ENCODE measurements at regions not wholly inside any gene's neighbourhood (a gene's known extent, or its start where the extent isn't known, plus 50 kb on each side); places are given as distances from the start of the nearest gene placed in this dataset.

DNA sequence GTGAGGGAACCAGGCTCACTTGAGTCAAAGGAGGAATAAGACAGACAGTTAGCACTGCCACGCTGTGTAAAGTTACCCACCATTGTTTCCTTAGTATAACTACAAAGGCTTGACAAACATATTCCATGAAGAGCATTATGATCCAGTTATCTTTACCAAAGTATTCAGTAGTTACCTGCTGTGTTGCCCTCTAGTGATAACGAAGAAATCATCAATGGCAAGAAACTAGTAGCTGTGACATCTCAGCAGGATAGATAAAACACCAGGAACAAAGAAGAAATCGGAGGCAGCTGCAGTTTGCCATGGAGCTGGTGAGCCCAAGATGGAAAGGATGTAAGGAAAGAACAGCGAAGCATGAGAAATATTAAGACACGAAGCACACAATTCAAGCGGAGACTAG is 215.3 kb upstream of the FSHR start:
- ChIA-PET CTCF (no interaction called here), POLR2A (interaction anchor here (0.8 kb wide), 1 partner anchor 470 kb away, joined by 3 read pairs; no protein-coding TSS in a partner anchor)
- no peak overlapping the region for H3K4me3 Mint-ChIP-seq
- TF ChIP-seq, protein P1, sequence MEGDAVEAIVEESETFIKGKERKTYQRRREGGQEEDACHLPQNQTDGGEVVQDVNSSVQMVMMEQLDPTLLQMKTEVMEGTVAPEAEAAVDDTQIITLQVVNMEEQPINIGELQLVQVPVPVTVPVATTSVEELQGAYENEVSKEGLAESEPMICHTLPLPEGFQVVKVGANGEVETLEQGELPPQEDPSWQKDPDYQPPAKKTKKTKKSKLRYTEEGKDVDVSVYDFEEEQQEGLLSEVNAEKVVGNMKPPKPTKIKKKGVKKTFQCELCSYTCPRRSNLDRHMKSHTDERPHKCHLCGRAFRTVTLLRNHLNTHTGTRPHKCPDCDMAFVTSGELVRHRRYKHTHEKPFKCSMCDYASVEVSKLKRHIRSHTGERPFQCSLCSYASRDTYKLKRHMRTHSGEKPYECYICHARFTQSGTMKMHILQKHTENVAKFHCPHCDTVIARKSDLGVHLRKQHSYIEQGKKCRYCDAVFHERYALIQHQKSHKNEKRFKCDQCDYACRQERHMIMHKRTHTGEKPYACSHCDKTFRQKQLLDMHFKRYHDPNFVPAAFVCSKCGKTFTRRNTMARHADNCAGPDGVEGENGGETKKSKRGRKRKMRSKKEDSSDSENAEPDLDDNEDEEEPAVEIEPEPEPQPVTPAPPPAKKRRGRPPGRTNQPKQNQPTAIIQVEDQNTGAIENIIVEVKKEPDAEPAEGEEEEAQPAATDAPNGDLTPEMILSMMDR (IDR thresholded peaks at IDR 0.05): no peak
- H3K36me3 Mint-ChIP-seq (ENCODE audit: low read depth): no peaks in the 10 kb centered on the region
- intact Hi-C loops (cut with micrococcal nuclease): no loop called here
- DNase-seq (no peak), ATAC-seq (no peak)
- H3K4me1 Mint-ChIP-seq (ENCODE audit: low read depth): no peaks in the 10 kb centered on the region
- H3K27ac Mint-ChIP-seq: no peak overlapping the region
- no peaks in the 10 kb centered on the region for H3K27me3 Mint-ChIP-seq
- H3K9me3 Mint-ChIP-seq: peaks cover 6% of the 10 kb centered on the region

DNA sequence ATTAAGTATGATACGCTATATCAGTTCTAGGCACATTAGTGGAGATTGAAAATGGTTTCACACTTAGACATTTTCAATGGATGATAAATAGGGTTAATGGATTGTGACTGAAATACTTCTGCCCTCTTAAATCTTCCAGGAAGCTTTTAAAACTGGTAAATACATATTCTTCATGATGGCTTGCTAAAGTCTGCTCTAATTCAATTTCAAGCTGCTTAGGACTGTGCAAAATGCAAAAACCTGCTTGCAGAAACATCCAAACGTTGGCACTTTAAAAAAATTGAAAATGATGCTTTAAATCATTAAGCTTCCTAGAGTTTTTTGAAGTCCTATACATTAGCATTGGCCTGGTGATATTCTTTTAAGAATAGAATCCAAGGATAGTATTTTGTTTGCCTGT is 214.8 kb upstream of the FSHR start:
- Mint-ChIP-seq H3K9me3 (peaks cover 4% of the 10 kb centered on the region), H3K27me3 (no peaks in the 10 kb centered on the region), H3K27ac (no peak overlapping the region), H3K4me3 (no peak overlapping the region), H3K36me3 (ENCODE audit: low read depth) (no peaks in the 10 kb centered on the region), H3K4me1 (ENCODE audit: low read depth) (no peaks in the 10 kb centered on the region)
- DNase-seq: no peak
- intact Hi-C loops (cut with micrococcal nuclease): no loop called here
- CTCF ChIA-PET: no interaction called here
- ATAC-seq: no peak
- POLR2A ChIA-PET: no interaction called here
- TF ChIP-seq, protein P1 (IDR thresholded peaks at IDR 0.05): no peak

DNA sequence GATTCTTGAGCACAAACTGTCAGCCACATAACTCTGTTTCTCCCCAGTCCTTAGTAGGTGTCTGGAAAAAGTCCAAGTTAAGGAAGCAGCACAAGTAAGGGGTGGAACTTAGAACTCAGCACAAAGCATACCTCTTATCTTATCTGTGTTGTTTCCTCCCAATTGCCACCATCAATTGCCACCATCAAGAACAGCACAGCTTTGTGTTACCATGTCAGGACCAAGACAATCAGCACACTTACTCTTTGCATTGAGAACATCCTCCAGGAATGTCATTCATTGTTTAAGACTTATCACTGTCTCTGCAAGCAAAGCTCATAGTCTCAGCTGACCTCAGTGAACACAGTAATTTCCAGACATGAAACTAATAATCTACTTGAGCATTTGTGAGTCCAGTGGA is 212.7 kb upstream of the FSHR start:
- TF ChIP-seq, protein P1 (IDR thresholded peaks at IDR 0.05): no peak
- no peak for ATAC-seq
- Mint-ChIP-seq H3K27ac (no peak overlapping the region), H3K4me3 (no peak overlapping the region), H3K9me3 (peaks cover 6% of the 10 kb centered on the region), H3K27me3 (no peaks in the 10 kb centered on the region), H3K4me1 (ENCODE audit: low read depth) (no peaks in the 10 kb centered on the region), H3K36me3 (ENCODE audit: low read depth) (no peaks in the 10 kb centered on the region)
- intact Hi-C loops (cut with micrococcal nuclease): no loop called here
- ChIA-PET POLR2A (no interaction called here), CTCF (no interaction called here)
- DNase-seq: no peak

DNA sequence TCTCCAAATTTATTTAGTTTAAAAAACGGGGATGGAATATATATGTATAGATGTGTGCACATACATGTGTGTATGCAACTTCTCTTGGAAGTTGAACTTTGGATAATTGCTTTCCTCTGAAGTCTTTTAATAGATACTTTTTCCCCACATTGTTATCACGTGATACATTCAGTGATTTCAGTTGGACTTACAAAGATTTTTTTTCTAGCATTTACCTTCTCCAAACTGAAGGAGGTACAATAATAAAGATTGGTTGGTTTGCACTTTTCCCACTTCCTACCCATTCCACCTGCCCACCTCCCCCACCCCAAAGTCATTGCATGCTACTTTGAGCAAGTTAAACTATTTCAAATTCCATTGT is 206.1 kb upstream of the FSHR start:
- CTCF ChIA-PET: no interaction called here
- Mint-ChIP-seq H3K36me3 (ENCODE audit: low read depth) (no peaks in the 10 kb centered on the region), H3K9me3 (peaks cover 7% of the 10 kb centered on the region), H3K4me3 (no peak overlapping the region), H3K4me1 (ENCODE audit: low read depth) (no peaks in the 10 kb centered on the region), H3K27ac (no peak overlapping the region), H3K27me3 (no peaks in the 10 kb centered on the region)
- ATAC-seq (no peak), DNase-seq (no peak)
- intact Hi-C loops (cut with micrococcal nuclease): no loop called here
- TF ChIP-seq, protein P1 (IDR thresholded peaks at IDR 0.05): no peak
- POLR2A ChIA-PET: no interaction called here

DNA sequence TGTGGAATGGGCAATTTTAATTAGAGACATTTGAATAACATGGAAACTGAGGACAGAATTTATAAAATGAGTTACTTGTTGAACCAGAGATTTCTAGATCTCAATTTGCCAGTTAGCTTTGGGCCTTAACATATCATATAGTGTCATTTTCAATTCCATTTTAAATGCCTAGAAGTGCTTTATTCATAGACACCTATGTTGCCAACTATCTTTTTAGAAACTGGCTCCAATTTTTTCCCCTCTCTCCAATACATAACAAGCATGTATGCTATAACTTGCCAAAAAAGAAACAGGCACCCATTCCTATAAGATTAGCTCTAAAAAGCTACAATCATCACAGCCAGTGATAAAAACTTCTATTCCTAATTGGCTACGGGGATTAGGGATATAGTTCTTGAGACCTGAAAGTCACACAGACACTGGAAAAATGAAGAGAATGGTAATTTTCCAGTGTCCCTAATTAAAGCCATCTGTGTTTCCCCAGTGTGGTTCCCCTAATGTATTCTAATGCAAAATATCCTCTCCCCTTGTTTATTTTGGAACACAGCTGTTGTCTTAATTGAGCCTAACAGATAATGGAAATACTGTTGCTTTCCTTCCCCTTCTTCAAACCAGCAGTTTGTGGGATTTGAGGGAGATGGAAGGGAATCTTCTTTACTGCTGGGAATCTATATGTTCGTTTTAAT is 205.5 kb upstream of the FSHR start:
- DNase-seq (no peak), ATAC-seq (no peak)
- no peaks in the 10 kb centered on the region for H3K36me3 Mint-ChIP-seq (ENCODE audit: low read depth)
- H3K27me3 Mint-ChIP-seq: no peaks in the 10 kb centered on the region
- intact Hi-C loops (cut with micrococcal nuclease): no loop called here
- ChIA-PET CTCF (no interaction called here), POLR2A (no interaction called here)
- TF ChIP-seq, protein P1 (IDR thresholded peaks at IDR 0.05): no peak
- no peaks in the 10 kb centered on the region for H3K4me1 Mint-ChIP-seq (ENCODE audit: low read depth)
- peaks cover 7% of the 10 kb centered on the region for H3K9me3 Mint-ChIP-seq
- H3K27ac Mint-ChIP-seq: no peak overlapping the region
- no peak overlapping the region for H3K4me3 Mint-ChIP-seq

Measured in activated CD8-positive, alpha-beta T cell treated with anti-CD3 and anti-CD28 coated beads for 36 hours (primary cell).